RWPE1 (cell line): ENCODE measurements at regions not wholly inside any gene's neighbourhood (a gene's known extent, or its start where the extent isn't known, plus 50 kb on each side); places are given as distances from the start of the nearest gene placed in this dataset.

Experiments
- CTCF ChIA-PET: fragments of 350-600 bp; sonication (Branson Sonifier 250); formaldehyde crosslinking; extraction: SDS; loops from one replicate; lab custom pipeline; 2021; lab: Yijun Ruan, JAX
- POLR2A ChIA-PET: fragments of 400-600 bp; formaldehyde crosslinking; extraction: SDS; loops from one replicate; lab custom pipeline; 2020; ENCODE audit warnings: antibody characterized with exemption; ENCODE audit not compliant: low non-redundant PET; lab: Yijun Ruan, JAX
- DNase-seq: peaks from one replicate; pipeline ENCODE4 v3.0.0; 2012; ENCODE audit warnings: low spot score
- H3K27ac ChIP-seq: fragments of 450-650 bp; 2 replicates; pipeline ENCODE4 v1.5.1; 2017
- CTCF ChIP-seq: fragments of 450-650 bp; conservative IDR thresholded peaks from 2 replicates; pipeline ENCODE4 v1.5.1; 2017; ENCODE audit warnings: low read depth, mild to moderate bottlenecking

GRCh38 chr9:89878003-89878411 lies 273.2 kb downstream of the GADD45G start:
- no peak overlapping the region for H3K27ac ChIP-seq
- CTCF ChIA-PET, result interaction anchor here (0.5 kb wide), 1 partner anchor 59 kb away, joined by 3 read pairs; no protein-coding TSS in a partner anchor
- POLR2A ChIA-PET, result no interaction called here
- no peak for DNase-seq
- TF ChIP-seq CTCF, result no peak

GRCh38 chr9:89878687-89879086 lies 273.9 kb downstream of the GADD45G start:
- ChIA-PET POLR2A (no interaction called here), CTCF (interaction anchor here (0.6 to 0.8 kb wide), 3 partner anchors 201 to 286 kb away, joined by 3 to 4 read pairs (median 3); no protein-coding TSS in a partner anchor)
- no peak for TF ChIP-seq CTCF
- no peak overlapping the region for H3K27ac ChIP-seq
- DNase-seq, result no peak

- DNase-seq, result no peak
- ChIA-PET CTCF (interaction anchor here (0.6 to 0.8 kb wide), 3 partner anchors 202 to 286 kb away, joined by 3 to 4 read pairs (median 3); no protein-coding TSS in a partner anchor), POLR2A (no interaction called here)
- H3K27ac ChIP-seq, result no peak overlapping the region
- TF ChIP-seq CTCF, result no peak
Measured at GRCh38 chr9:89879276-89879675, 274.5 kb downstream of the GADD45G start.

- TF ChIP-seq CTCF, result no peak
- CTCF ChIA-PET, result interaction anchor here (0.7 to 1.4 kb wide), 2 partner anchors 263 to 281 kb away, joined by 3 to 4 read pairs; no protein-coding TSS in a partner anchor
- H3K27ac ChIP-seq, result no peak overlapping the region
- POLR2A ChIA-PET, result no interaction called here
- DNase-seq, result no peak
Measured at GRCh38 chr9:89879701-89880100, 274.9 kb downstream of the GADD45G start.

GRCh38 chr9:89880161-89880560 lies 275.3 kb downstream of the GADD45G start:
- POLR2A ChIA-PET, result interaction anchor here (0.5 kb wide), 1 partner anchor 274 kb away, joined by 5 read pairs; no protein-coding TSS in a partner anchor
- CTCF ChIA-PET, result interaction anchor here (0.7 to 1.4 kb wide), 2 partner anchors 263 to 282 kb away, joined by 3 to 4 read pairs; no protein-coding TSS in a partner anchor
- no peak overlapping the region for H3K27ac ChIP-seq
- no peak for TF ChIP-seq CTCF
- no peak for DNase-seq

GRCh38 chr9:89880721-89881120 lies 275.9 kb downstream of the GADD45G start:
- ChIA-PET CTCF (interaction anchor here (1.4 kb wide), 1 partner anchor 282 kb away, joined by 4 read pairs; no protein-coding TSS in a partner anchor), POLR2A (interaction anchor here (0.5 kb wide), 1 partner anchor 275 kb away, joined by 5 read pairs; no protein-coding TSS in a partner anchor)
- TF ChIP-seq CTCF, result no peak
- H3K27ac ChIP-seq, result no peak overlapping the region
- no peak for DNase-seq
